ENCODE measurements at regions not wholly inside any gene's neighbourhood (a gene's known extent, or its start where the extent isn't known, plus 50 kb on each side); places are given as distances from the start of the nearest gene placed in this dataset.
"Not testable (repeated sequence)": the region's sequence is repeated elsewhere in the genome, so short reads cannot be mapped to it uniquely, and the experiment has no call there.

GRCh38 chr14:82029038-82029437 is 495.4 kb upstream of the SEL1L start:
- ChIA-PET POLR2A (no interaction called here), CTCF (ENCODE audit: unreplicated experiment) (no interaction called here)
- no TSS peak for BruUV-seq (replicated peaks)
- Histone ChIP-seq H3K9me2 (ENCODE audit: insufficient read depth, low read length) (no peaks in the 10 kb centered on the region), H3K27ac (ENCODE audit: low read depth, low read length, poor library complexity, severe bottlenecking) (no peak overlapping the region), H3K79me2 (ENCODE audit: insufficient read depth, low read depth, low read length) (no peaks in the 10 kb centered on the region), H3K9me3 (ENCODE audit: low read length) (no peaks in the 10 kb centered on the region), H2AFZ (ENCODE audit: low read length) (no peak overlapping the region), H3K4me2 (ENCODE audit: low read length) (no peak overlapping the region), H3K36me3 (ENCODE audit: insufficient read depth, low read length) (no peaks in the 10 kb centered on the region), H3K4me3 (ENCODE audit: low read depth, low read length, poor library complexity, severe bottlenecking) (no peak overlapping the region), H4K20me1 (ENCODE audit: insufficient read depth, low read length) (no peaks in the 10 kb centered on the region), H3K4me1 (ENCODE audit: insufficient read depth, low read length, poor library complexity, severe bottlenecking) (no peaks in the 10 kb centered on the region)
- TF ChIP-seq, protein P1, sequence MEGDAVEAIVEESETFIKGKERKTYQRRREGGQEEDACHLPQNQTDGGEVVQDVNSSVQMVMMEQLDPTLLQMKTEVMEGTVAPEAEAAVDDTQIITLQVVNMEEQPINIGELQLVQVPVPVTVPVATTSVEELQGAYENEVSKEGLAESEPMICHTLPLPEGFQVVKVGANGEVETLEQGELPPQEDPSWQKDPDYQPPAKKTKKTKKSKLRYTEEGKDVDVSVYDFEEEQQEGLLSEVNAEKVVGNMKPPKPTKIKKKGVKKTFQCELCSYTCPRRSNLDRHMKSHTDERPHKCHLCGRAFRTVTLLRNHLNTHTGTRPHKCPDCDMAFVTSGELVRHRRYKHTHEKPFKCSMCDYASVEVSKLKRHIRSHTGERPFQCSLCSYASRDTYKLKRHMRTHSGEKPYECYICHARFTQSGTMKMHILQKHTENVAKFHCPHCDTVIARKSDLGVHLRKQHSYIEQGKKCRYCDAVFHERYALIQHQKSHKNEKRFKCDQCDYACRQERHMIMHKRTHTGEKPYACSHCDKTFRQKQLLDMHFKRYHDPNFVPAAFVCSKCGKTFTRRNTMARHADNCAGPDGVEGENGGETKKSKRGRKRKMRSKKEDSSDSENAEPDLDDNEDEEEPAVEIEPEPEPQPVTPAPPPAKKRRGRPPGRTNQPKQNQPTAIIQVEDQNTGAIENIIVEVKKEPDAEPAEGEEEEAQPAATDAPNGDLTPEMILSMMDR (conservative IDR thresholded peaks at IDR 0.05; ENCODE audit: low read length): no peak
- no peak for TF ChIP-seq EZH2phosphoT487 (IDR thresholded peaks at IDR 0.05; ENCODE audit: borderline replicate concordance, low read depth, low read length)
- no peak for DNase-seq (ENCODE audit: low spot score)
- intact Hi-C loops (cut with micrococcal nuclease; ENCODE audit: unreplicated experiment): no loop called here

- no peak overlapping the region for H3K4me3 ChIP-seq (ENCODE audit: low read depth, low read length, poor library complexity, severe bottlenecking)
- H3K27ac ChIP-seq (ENCODE audit: low read depth, low read length, poor library complexity, severe bottlenecking): no peak overlapping the region
- POLR2A ChIA-PET: no interaction called here
- H3K79me2 ChIP-seq (ENCODE audit: insufficient read depth, low read depth, low read length): no peaks in the 10 kb centered on the region
- no peaks in the 10 kb centered on the region for H3K9me3 ChIP-seq (ENCODE audit: low read length)
- H3K4me1 ChIP-seq (ENCODE audit: insufficient read depth, low read length, poor library complexity, severe bottlenecking): no peaks in the 10 kb centered on the region
- intact Hi-C loops (cut with micrococcal nuclease; ENCODE audit: unreplicated experiment): no loop called here
- H4K20me1 ChIP-seq (ENCODE audit: insufficient read depth, low read length): no peaks in the 10 kb centered on the region
- H3K36me3 ChIP-seq (ENCODE audit: insufficient read depth, low read length): no peaks in the 10 kb centered on the region
- BruUV-seq (replicated peaks): no TSS peak
- no peak overlapping the region for H3K4me2 ChIP-seq (ENCODE audit: low read length)
- CTCF ChIA-PET (ENCODE audit: unreplicated experiment): no interaction called here
- no peaks in the 10 kb centered on the region for H3K9me2 ChIP-seq (ENCODE audit: insufficient read depth, low read length)
- DNase-seq (ENCODE audit: low spot score): no peak
- no peak overlapping the region for H2AFZ ChIP-seq (ENCODE audit: low read length)
- TF ChIP-seq EZH2phosphoT487 (IDR thresholded peaks at IDR 0.05; ENCODE audit: borderline replicate concordance, low read depth, low read length): no peak
- TF ChIP-seq, protein P1 (conservative IDR thresholded peaks at IDR 0.05; ENCODE audit: low read length): no peak
These were observed 501.7 kb upstream of the SEL1L start for GRCh38 chr14:82035397-82035796.

DNA sequence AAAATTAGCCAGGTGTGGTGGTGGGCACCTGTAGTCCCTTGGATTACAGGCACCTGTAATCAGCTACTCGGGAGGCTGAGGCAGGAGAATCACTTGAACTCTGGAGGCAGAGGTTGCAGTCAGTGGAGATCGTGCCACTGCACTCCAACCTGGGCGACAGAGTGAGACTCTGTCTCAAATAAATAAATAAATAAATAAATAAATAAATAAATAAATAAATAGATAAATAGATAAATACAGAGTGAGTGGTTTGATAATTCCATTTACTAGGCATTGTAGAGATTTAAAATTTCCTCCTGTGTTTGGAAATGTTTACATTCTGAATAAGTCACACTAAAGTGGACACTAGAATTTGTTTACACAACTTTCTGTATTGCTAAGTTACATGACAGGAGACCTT is 504.4 kb upstream of the SEL1L start:
- intact Hi-C loops (cut with micrococcal nuclease; ENCODE audit: unreplicated experiment); CTCF ChIA-PET (ENCODE audit: unreplicated experiment); BruUV-seq (replicated peaks): not testable (repeated sequence)

More for the DNA sequence above, 504.4 kb upstream of the SEL1L start:
- H3K4me3 ChIP-seq (ENCODE audit: low read depth, low read length, poor library complexity, severe bottlenecking); H2AFZ ChIP-seq (ENCODE audit: low read length); H3K36me3 ChIP-seq (ENCODE audit: insufficient read depth, low read length); H3K27ac ChIP-seq (ENCODE audit: low read depth, low read length, poor library complexity, severe bottlenecking); H3K4me2 ChIP-seq (ENCODE audit: low read length); H3K79me2 ChIP-seq (ENCODE audit: insufficient read depth, low read depth, low read length); H3K4me1 ChIP-seq (ENCODE audit: insufficient read depth, low read length, poor library complexity, severe bottlenecking); POLR2A ChIA-PET; DNase-seq (ENCODE audit: low spot score); H3K9me2 ChIP-seq (ENCODE audit: insufficient read depth, low read length); H3K9me3 ChIP-seq (ENCODE audit: low read length); H4K20me1 ChIP-seq (ENCODE audit: insufficient read depth, low read length): not testable (repeated sequence)

Measured in OCI-LY7 (cell line).